HG02970 (cell line): ENCODE measurements at regions not wholly inside any gene's neighbourhood (a gene's known extent, or its start where the extent isn't known, plus 50 kb on each side); places are given as distances from the start of the nearest gene placed in this dataset.
"Not testable (repeated sequence)": the region's sequence is repeated elsewhere in the genome, so short reads cannot be mapped to it uniquely, and the experiment has no call there.

Experiments
- ATAC-seq: cut with Tn5 transposase; IDR thresholded peaks from one replicate; pipeline ENCODE4 v1.9.1; 2021; ENCODE audit warnings: mild to moderate bottlenecking, moderate library complexity, moderate number of reproducible peaks; ENCODE audit not compliant: unreplicated experiment, low FRiP score

- ATAC-seq, result no peak
Measured at GRCh38 chr14:57008534-57008933, 198.3 kb upstream of the OTX2 start.

- no peak for ATAC-seq
Measured at GRCh38 chr14:56998728-56999127, 188.4 kb upstream of the OTX2 start.

- ATAC-seq, result no peak
Measured at GRCh38 chr14:56996721-56997399, 186.6 kb upstream of the OTX2 start.

DNA sequence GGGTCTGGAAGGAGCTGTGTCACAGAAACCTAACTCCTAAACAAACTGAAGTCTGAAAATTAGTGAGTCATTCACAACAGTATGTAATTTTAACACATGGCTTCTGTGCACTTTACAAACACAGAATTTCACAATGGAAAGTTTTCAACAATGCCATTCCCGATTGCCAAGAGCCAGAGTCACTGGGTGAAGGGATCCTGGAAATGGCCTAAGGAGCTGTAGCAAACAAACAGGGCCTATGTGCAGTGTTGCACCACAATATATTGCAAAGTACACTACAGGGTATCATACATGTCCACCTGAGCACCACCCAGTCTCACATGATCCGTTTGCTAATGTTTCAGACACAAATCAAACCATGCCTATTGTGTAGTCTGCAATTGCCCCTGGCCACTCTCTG lies 184.7 kb upstream of the OTX2 start:
- no peak for ATAC-seq

DNA sequence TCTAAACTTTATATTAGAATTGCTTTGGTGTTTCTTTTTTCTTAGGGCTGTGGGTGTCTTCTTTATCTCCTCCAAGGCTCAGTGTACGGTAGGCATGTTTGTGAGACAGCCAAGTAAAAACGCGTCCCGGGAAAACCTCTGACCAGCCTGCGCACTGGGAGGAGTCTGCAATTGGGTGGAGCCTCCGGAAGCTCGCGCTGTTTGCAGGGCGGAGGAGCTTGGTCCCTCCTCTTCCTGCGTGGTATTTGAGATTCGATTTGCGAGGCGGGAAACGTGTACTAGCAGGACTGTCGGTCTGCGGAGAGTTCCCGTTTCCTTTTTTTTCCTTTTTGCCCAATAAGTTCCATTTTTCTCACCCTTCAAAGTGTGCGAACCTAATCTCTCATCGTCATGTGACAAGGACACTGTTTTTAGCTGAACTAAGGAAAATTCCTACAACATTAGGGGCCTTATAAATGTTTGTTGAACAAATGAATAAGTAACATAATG lies 182.1 kb upstream of the OTX2 start:
- ATAC-seq, result no peak

GRCh38 chr14:56990991-56991627 lies 180.8 kb upstream of the OTX2 start:
- ATAC-seq, result not testable (repeated sequence)

GRCh38 chr14:56989359-56989758 lies 179.1 kb upstream of the OTX2 start:
- ATAC-seq, result no peak

GRCh38 chr14:56979936-56980335 lies 169.7 kb upstream of the OTX2 start:
- ATAC-seq, result no peak

DNA sequence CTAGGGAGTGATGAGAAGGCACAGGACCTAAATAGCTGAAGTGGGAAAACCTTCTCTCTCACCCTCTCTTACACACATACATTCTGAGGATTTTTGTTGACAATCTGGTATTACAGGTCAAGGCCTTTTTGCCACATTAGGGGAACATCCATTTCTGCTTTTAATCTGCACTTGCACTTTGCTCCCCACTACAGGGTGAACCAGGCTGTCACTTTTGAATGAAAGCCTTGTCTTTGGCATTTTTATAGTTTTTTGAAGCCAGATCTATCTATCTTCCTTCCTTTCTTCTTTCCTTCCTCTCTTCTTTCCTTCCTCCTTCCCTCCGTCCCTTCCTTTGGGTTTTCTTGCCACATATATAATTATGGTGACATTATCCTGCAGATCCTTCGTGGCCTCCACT lies 165.9 kb upstream of the OTX2 start:
- no peak for ATAC-seq

- no peak for ATAC-seq
Measured at GRCh38 chr14:56975521-56975920, 165.2 kb upstream of the OTX2 start.

- ATAC-seq, result no peak
Measured at GRCh38 chr14:56972948-56973347, 162.7 kb upstream of the OTX2 start.

DNA sequence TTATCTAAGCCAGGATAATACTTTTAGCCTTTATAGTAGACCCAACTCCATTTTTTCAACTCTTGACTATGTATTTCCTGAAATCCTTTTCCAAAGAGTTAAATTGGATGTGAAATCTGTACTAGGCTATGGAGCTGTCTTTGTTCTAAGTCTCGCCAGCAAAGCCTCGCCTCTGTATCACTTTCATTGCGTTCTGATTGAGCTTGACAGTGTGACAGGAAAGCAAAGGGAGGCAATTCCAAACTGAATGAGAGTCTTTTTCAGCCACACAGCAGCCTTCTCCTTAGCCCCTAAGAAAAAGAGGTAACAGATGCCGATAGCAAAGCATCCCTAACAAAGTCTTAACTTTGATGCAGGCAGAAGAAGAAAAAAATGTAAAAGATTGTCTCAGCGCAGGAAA lies 154.6 kb upstream of the OTX2 start:
- no peak for ATAC-seq

DNA sequence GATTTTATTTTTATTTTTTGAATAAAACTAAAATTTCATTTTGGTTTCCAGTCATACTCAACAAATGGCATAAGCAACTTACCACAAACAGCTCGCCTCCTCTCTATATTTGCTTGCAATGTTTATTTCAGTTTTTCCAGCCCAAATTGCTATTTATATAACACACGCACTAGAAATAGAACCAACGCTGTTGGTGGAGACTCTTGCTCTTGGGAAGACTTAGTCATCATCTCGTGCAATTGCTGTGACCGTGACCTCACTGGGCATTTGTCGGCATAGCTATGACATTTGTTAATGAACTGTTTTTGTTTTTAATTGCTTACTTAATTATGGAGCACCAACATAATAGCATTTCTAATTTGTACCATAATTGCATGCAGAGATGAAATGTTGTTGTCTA lies 153.1 kb upstream of the OTX2 start:
- ATAC-seq, result no peak

DNA sequence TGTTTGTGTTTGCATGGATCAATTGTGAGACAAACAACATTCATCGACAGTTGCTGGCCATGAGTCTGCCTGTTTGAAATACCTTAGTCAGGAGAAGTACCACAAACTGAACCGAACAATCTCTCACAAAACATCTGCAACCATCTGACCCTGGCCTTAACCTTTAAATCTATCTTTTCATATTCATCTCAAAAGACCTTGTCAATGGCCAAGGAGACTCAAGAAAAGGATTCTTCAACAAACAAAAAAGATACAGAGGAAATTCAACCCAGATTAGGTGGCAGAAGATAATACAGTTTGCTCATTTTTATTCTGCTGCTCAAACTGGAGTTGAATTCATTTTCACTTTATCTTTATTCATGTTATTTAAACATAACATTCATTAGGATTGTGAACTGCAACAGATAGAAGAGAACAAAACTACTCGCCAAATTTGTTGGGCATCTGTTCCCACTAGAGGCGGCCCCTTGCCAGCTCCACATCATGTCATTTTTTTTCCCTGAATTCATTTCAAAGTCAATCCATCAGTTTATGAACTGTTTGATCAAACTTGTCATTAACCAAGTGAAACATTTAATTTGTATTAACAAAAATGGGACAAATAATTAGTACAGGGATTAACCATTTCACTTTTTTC lies 152.3 kb upstream of the OTX2 start:
- ATAC-seq, result no peak

- no peak for ATAC-seq
Measured at GRCh38 chr14:56959869-56960268, 149.6 kb upstream of the OTX2 start.

DNA sequence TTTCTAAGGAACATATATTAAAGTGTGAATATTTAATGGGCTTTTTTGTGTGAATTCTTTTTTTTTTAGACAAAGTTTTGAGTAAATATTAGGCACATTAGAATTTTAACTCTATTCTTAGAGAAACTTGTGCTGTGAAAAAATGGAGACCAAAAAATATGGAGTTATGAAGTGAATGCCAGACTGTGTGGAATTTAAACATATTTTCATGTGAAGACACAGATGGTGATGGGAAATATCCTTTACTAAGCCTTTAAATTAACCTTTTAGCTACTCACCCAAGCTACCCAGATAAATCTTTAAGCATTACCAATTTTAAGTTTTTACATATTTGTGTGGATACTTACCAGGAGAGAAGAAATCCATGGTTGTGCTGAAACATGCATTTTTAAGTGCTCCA lies 148.8 kb upstream of the OTX2 start:
- ATAC-seq, result no peak

- no peak for ATAC-seq
Measured at GRCh38 chr14:56956182-56956581, 145.9 kb upstream of the OTX2 start.

DNA sequence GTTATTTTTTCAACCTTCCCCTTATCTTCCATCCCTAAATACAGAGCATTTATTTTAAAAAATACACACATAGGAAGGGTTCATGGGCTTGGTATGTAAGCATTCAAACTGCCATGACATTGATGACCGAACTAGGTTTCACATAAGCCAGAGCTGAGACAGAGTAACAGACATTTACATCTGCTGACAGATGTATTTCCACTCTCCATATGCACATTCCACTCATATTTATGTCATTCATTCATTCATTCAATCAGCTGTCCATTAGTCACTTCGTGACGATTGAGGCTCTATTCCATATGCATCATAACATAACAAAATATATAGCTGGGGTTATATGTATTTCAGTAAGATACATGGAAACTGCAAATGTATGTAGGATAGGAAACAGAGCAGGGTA lies 145.5 kb upstream of the OTX2 start:
- ATAC-seq, result no peak

DNA sequence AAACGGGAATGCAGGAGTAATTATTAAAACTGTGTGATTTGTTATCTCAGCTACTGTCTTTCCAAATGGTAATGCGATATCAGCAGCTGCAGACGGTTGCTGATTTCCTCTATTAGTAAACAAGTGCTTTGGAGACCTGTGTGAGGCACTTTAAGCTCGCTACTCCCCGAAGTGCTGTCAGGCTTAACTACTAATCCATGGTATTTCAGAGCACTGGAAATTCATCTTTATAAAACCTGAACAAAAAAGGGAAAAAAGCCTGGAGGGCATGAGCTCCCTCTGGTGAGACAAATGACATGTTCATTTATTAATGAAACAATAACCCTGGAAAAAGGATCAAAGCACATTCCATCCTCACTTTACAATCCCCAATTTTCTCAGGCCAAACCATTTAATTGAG lies 143.6 kb upstream of the OTX2 start:
- no peak for ATAC-seq

- ATAC-seq, result no peak
Measured at GRCh38 chr14:56952766-56953473, 142.6 kb upstream of the OTX2 start.

DNA sequence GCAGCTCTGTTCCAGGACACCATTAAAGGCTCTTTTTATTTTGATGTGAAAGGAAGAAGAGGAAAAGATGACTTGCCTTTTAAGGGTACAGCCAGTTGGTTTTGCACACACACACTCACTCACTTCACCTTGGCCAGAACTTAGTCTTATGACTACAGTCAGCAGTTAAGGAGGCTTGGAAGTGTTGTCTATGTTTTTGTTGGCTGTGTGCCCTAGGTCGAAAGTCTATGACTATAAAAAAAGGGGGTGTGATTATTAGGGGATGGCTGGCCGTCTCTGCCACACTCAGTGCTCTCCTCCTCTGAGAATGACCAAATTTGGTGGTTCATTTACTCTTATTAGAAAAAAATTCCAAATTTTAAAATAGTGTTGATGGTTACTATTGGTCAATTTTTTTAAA lies 139.5 kb upstream of the OTX2 start:
- no peak for ATAC-seq
